Thyroid gland (tissue), 4 donors: ENCODE measurements at regions not wholly inside any gene's neighbourhood (a gene's known extent, or its start where the extent isn't known, plus 50 kb on each side); places are given as distances from the start of the nearest gene placed in this dataset.

Experiments
- DNase-seq, 2 donors: peaks; one replicate each; pipeline ENCODE4 v3.0.0-alpha.2; 2019
- H3K27ac ChIP-seq, 3 donors: fragments of 200-600 bp; sonication (generic); 1 replicate in 2 of 3; 2 replicates in 1 of 3; pipeline ENCODE4 v1.5.1; 2016 to 2019; ENCODE audit warnings: mild to moderate bottlenecking in 1 of 3, moderate library complexity in 1 of 3
- H3K27me3 ChIP-seq: fragments of 200-600 bp; sonication (generic); one replicate; pipeline ENCODE4 v1.5.1; 2019
- H3K36me3 ChIP-seq, 2 donors: fragments of 200-600 bp; sonication (generic); one replicate each; pipeline ENCODE4 v1.5.1; 2016 to 2019
- H3K4me1 ChIP-seq, 2 donors: fragments of 200-600 bp; sonication (generic); one replicate each; pipeline ENCODE4 v1.5.1; 2017 to 2019
- H3K4me3 ChIP-seq, 3 donors: fragments of 200-600 bp; sonication (generic); replicated peaks in 1 of 3; 1 replicate in 2 of 3; 2 replicates in 1 of 3; pipeline ENCODE4 v1.5.1; 2016; ENCODE audit warnings: mild to moderate bottlenecking in 1 of 3
- H3K9me3 ChIP-seq: fragments of 200-600 bp; sonication (generic); one replicate; pipeline ENCODE4 v1.5.1; 2017
- CTCF ChIP-seq, 6 experiments: fragments of 200-600 bp in 3 of 6; fragments of 450-650 bp in 3 of 6; sonication (generic) in 3 of 6; IDR thresholded peaks; one replicate each; pipeline ENCODE4 v1.5.1; 2016 to 2019; ENCODE audit warnings: antibody characterized with exemption in 6 of 6, mild to moderate bottlenecking in 2 of 6, inconsistent platforms in 1 of 6, moderate library complexity in 1 of 6
- POLR2A ChIP-seq, 2 donors: fragments of 450-650 bp; IDR thresholded peaks; one replicate each; pipeline ENCODE4 v1.6.1; 2017; ENCODE audit warnings: antibody characterized with exemption in 2 of 2, mild to moderate bottlenecking in 2 of 2, moderate library complexity in 1 of 2
- WGBS, 2 donors: methylation state at CpG; one replicate each; pipeline ENCODE4 v1.1.5; 2017; 5-methylcytosine and 5-hydroxymethylcytosine counted together
- intact Hi-C: fragments of 100-400 bp; cut with DNase I; formaldehyde crosslinking; loops from one replicate; pipeline ENCODE4 v1.15.1; 2023

GRCh38 chr18:14958701-14959100, 210.7 kb downstream of the ANKRD30B start:
- H3K27ac ChIP-seq, result no peak overlapping the region
- no peaks in the 10 kb centered on the region for H3K9me3 ChIP-seq
- H3K36me3 ChIP-seq, result no peaks in the 10 kb centered on the region
- intact Hi-C loops, result no loop called here
- WGBS, 2 donors, result 69 to 72% methylated on average over 3 of the region's 3 CpGs
- no peak for TF ChIP-seq POLR2A (IDR thresholded peaks at IDR 0.05)
- no peaks in the 10 kb centered on the region for H3K4me1 ChIP-seq
- H3K4me3 ChIP-seq, result no peak overlapping the region
- no peak for DNase-seq
- no peaks in the 10 kb centered on the region for H3K27me3 ChIP-seq

DNA sequence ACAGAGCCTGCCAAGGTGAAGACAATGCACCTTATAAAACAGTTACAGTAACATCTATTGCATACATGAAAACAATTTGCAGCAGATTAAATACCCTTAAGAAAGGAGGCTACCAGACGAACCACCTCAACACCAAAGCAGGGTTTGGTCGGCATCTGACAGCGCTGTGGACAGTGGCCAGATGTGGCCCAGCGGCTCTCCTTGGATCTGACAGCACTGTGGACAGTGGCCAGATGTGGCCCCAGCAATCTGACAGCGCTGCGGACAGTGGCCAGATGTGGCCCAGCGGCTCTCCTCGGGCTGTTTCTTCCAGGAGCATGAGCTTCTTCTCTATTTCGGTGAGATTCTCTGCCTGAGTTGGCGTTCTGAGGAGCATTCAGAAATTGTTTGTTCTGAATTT, 211.6 kb downstream of the ANKRD30B start:
- no peaks in the 10 kb centered on the region for H3K9me3 ChIP-seq
- no peak for DNase-seq
- H3K4me3 ChIP-seq, result no peak overlapping the region
- intact Hi-C loops, result no loop called here
- peaks cover 5% of the 10 kb centered on the region in 2 donors for H3K4me1 ChIP-seq
- 90% methylated on average over 10 of the region's 10 CpGs for WGBS, 2 donors
- H3K27ac ChIP-seq, result no peak overlapping the region
- H3K36me3 ChIP-seq, result no peaks in the 10 kb centered on the region
- H3K27me3 ChIP-seq, result no peaks in the 10 kb centered on the region
- no peak for TF ChIP-seq POLR2A (IDR thresholded peaks at IDR 0.05)
- no peak for TF ChIP-seq CTCF (IDR thresholded peaks at IDR 0.05)

DNA sequence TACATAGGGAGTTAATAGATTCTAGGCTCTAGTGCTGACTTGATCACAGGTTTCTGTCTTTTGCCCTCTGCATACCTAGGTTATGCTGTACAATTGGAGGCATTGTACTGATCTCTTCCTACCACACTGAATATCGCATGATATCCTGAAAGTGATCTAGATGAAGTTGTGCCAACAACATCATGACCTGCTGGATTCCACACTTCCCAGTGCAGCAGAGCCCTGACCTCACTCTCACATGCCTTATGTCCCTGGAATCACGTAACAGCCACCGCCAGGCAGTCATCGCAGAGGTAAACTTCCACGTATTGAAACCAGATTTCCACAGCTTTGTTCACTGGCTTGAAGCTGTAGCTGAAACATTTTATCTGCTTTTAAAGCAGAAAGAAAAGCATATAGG, 214.0 kb downstream of the ANKRD30B start:
- Histone ChIP-seq H3K9me3 (no peaks in the 10 kb centered on the region), H3K4me3 (no peak overlapping the region), H3K27me3 (no peaks in the 10 kb centered on the region), H3K27ac (peak overlapping the region in 1 of 3 donors; percentile 7), H3K36me3 (no peaks in the 10 kb centered on the region), H3K4me1 (peaks cover 13 to 14% of the 10 kb centered on the region in 2 donors)
- WGBS, 2 donors, result 60 to 90% methylated on average over 5 of the region's 5 CpGs
- intact Hi-C loops, result no loop called here
- TF ChIP-seq CTCF (IDR thresholded peaks at IDR 0.05) (no peak), POLR2A (IDR thresholded peaks at IDR 0.05) (no peak)
- DNase-seq, result no peak

GRCh38 chr18:14962626-14963025, 214.7 kb downstream of the ANKRD30B start:
- H3K9me3 ChIP-seq, result no peaks in the 10 kb centered on the region
- 91 to 96% methylated on average over 7 to 8 of the region's 8 CpGs for WGBS, 2 donors
- TF ChIP-seq CTCF (IDR thresholded peaks at IDR 0.05) (no peak), POLR2A (IDR thresholded peaks at IDR 0.05) (no peak)

GRCh38 chr18:14963246-14963645, 215.3 kb downstream of the ANKRD30B start:
- intact Hi-C loops, result no loop called here
- Histone ChIP-seq H3K4me3 (no peak overlapping the region), H3K27me3 (no peaks in the 10 kb centered on the region), H3K4me1 (peaks cover 14 to 16% of the 10 kb centered on the region in 2 donors), H3K36me3 (no peaks in the 10 kb centered on the region), H3K9me3 (no peaks in the 10 kb centered on the region), H3K27ac (peak overlapping the region in 1 of 3 donors; percentile 58)
- DNase-seq, result no peak
- TF ChIP-seq POLR2A (IDR thresholded peaks at IDR 0.05) (no peak), CTCF (IDR thresholded peaks at IDR 0.05) (no peak)
- 92 to 96% methylated on average over 6 of the region's 6 CpGs for WGBS, 2 donors

More at GRCh38 chr18:14962626-14963025, 214.7 kb downstream of the ANKRD30B start:
- no peaks in the 10 kb centered on the region for H3K36me3 ChIP-seq
- no peak for DNase-seq
- no peak overlapping the region for H3K4me3 ChIP-seq
- intact Hi-C loops, result no loop called here
- H3K27me3 ChIP-seq, result no peaks in the 10 kb centered on the region
- peaks cover 13 to 14% of the 10 kb centered on the region in 2 donors for H3K4me1 ChIP-seq
- H3K27ac ChIP-seq, result peak overlapping the region in 1 of 3 donors; percentile 7

- Histone ChIP-seq H3K36me3 (no peaks in the 10 kb centered on the region), H3K9me3 (no peaks in the 10 kb centered on the region), H3K4me3 (no peak overlapping the region), H3K4me1 (peaks cover 15 to 23% of the 10 kb centered on the region in 2 donors), H3K27ac (peak overlapping the region in 2 of 3 donors; percentile 49 to 58), H3K27me3 (no peaks in the 10 kb centered on the region)
- WGBS, 2 donors, result 72 to 90% methylated on average over 6 of the region's 6 CpGs
- no peak for TF ChIP-seq POLR2A (IDR thresholded peaks at IDR 0.05)
- TF ChIP-seq CTCF (IDR thresholded peaks at IDR 0.05), result no peak
- DNase-seq, result no peak
- intact Hi-C loops, result no loop called here
These were observed 216.0 kb downstream of the ANKRD30B start for GRCh38 chr18:14964002-14964401.
